Body of pancreas (tissue), 4 donors: ENCODE measurements at regions not wholly inside any gene's neighbourhood (a gene's known extent, or its start where the extent isn't known, plus 50 kb on each side); places are given as distances from the start of the nearest gene placed in this dataset.

Experiments used
- POLR2A ChIP-seq, 3 donors: fragments of 450-650 bp; IDR thresholded peaks; one replicate each; pipeline ENCODE4 v1.6.1; 2016; ENCODE audit warnings: antibody characterized with exemption in 3 of 3, mild to moderate bottlenecking in 2 of 3
- TF ChIP-seq, protein P1 (sequence below), 7 experiments: fragments of 450-650 bp in 4 of 7; fragments of 200-600 bp in 3 of 7; sonication (generic) in 3 of 7; IDR thresholded peaks; one replicate each; pipeline ENCODE4 v1.5.1; 2016 to 2019; ENCODE audit warnings: antibody characterized with exemption in 7 of 7

DNA sequence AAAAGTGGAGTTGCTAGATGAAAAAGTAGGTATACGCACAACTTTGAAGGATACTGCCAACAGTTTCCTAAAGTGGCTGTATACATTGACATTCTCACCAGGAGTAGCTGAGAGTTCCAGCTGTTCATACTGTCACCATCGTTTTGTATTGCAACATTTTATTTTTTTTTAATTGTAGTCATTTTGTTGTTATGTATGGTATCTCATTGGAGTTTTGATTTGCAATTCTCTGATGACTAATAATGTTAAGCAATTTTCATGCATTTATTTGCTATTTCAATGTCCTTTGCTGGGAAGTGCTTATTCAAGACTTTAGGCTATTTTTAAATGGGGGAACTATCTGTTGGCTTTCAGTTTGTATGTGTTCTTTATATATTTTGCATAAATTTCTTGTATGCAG, 185.1 kb upstream of the TGFBR2 start:
- TF ChIP-seq, protein P1, sequence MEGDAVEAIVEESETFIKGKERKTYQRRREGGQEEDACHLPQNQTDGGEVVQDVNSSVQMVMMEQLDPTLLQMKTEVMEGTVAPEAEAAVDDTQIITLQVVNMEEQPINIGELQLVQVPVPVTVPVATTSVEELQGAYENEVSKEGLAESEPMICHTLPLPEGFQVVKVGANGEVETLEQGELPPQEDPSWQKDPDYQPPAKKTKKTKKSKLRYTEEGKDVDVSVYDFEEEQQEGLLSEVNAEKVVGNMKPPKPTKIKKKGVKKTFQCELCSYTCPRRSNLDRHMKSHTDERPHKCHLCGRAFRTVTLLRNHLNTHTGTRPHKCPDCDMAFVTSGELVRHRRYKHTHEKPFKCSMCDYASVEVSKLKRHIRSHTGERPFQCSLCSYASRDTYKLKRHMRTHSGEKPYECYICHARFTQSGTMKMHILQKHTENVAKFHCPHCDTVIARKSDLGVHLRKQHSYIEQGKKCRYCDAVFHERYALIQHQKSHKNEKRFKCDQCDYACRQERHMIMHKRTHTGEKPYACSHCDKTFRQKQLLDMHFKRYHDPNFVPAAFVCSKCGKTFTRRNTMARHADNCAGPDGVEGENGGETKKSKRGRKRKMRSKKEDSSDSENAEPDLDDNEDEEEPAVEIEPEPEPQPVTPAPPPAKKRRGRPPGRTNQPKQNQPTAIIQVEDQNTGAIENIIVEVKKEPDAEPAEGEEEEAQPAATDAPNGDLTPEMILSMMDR (IDR thresholded peaks at IDR 0.05): no peak
- no peak for TF ChIP-seq POLR2A (IDR thresholded peaks at IDR 0.05)
